ENCODE measurements at regions not wholly inside any gene's neighbourhood (a gene's known extent, or its start where the extent isn't known, plus 50 kb on each side); places are given as distances from the start of the nearest gene placed in this dataset.
"Not testable (repeated sequence)": the region's sequence is repeated elsewhere in the genome, so short reads cannot be mapped to it uniquely, and the experiment has no call there.

- DNase-seq; H3K27me3 Mint-ChIP-seq (ENCODE audit: unreplicated experiment); H3K36me3 Mint-ChIP-seq (ENCODE audit: unreplicated experiment); H3K9me3 Mint-ChIP-seq (ENCODE audit: unreplicated experiment); H3K4me3 Mint-ChIP-seq (ENCODE audit: unreplicated experiment); H3K27ac Mint-ChIP-seq (ENCODE audit: unreplicated experiment); H3K4me1 Mint-ChIP-seq (ENCODE audit: low read depth, unreplicated experiment): not testable (repeated sequence)
Measured at GRCh38 chr16:16565326-16565725, 186.4 kb downstream of the NPIPA7 start.

GRCh38 chr16:16570055-16570454 lies 191.1 kb downstream of the NPIPA7 start:
- H3K4me3 Mint-ChIP-seq (ENCODE audit: unreplicated experiment); H3K27me3 Mint-ChIP-seq (ENCODE audit: unreplicated experiment); H3K36me3 Mint-ChIP-seq (ENCODE audit: unreplicated experiment); H3K4me1 Mint-ChIP-seq (ENCODE audit: low read depth, unreplicated experiment); H3K27ac Mint-ChIP-seq (ENCODE audit: unreplicated experiment); DNase-seq; H3K9me3 Mint-ChIP-seq (ENCODE audit: unreplicated experiment): not testable (repeated sequence)

DNA sequence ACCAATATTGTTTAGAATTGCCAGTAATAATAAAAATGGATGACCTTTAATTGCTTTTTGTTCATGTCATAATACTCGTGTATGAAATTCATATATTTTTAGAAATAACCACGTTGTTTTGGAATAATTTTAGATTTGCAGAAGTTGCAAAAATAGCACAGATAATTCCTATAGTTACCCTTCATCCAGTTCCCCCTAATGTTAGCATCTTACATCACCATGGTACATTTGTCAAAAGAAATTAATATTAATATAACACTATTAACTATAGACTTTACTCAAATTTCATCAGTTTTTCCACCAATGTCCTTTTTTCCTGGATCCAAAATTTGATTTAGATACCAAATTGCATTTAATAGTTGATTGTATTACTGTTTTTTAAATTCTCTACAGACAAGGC lies 191.9 kb downstream of the NPIPA7 start:
- H3K4me1 Mint-ChIP-seq (ENCODE audit: low read depth, unreplicated experiment); H3K36me3 Mint-ChIP-seq (ENCODE audit: unreplicated experiment); H3K9me3 Mint-ChIP-seq (ENCODE audit: unreplicated experiment); H3K27me3 Mint-ChIP-seq (ENCODE audit: unreplicated experiment); H3K4me3 Mint-ChIP-seq (ENCODE audit: unreplicated experiment); H3K27ac Mint-ChIP-seq (ENCODE audit: unreplicated experiment); DNase-seq: not testable (repeated sequence)

- H3K9me3 Mint-ChIP-seq (ENCODE audit: unreplicated experiment); DNase-seq; H3K27me3 Mint-ChIP-seq (ENCODE audit: unreplicated experiment); H3K4me1 Mint-ChIP-seq (ENCODE audit: low read depth, unreplicated experiment); H3K27ac Mint-ChIP-seq (ENCODE audit: unreplicated experiment); H3K4me3 Mint-ChIP-seq (ENCODE audit: unreplicated experiment); H3K36me3 Mint-ChIP-seq (ENCODE audit: unreplicated experiment): not testable (repeated sequence)
Measured at GRCh38 chr16:16572130-16572774, 193.3 kb downstream of the NPIPA7 start.

DNA sequence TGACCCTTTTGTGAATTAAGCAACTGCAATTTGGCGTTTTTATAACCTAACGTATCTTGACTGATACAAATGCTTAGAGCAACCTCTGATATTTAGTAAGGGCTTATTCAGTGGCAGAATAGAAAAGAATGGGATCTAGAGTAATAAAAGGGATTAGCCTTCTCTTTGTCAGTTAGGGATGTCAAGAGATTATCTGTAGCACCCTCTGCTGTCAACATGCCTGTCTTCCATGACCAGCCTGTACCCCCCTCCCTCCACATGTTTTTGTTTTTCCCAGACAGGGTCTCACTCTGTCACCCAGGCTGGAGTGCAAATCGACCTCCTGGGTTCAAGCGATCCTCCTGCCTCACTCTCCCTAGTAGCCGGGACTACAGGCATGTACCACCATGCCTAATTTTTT lies 198.1 kb downstream of the NPIPA7 start:
- H3K4me3 Mint-ChIP-seq (ENCODE audit: unreplicated experiment); DNase-seq; H3K36me3 Mint-ChIP-seq (ENCODE audit: unreplicated experiment); H3K27me3 Mint-ChIP-seq (ENCODE audit: unreplicated experiment); H3K27ac Mint-ChIP-seq (ENCODE audit: unreplicated experiment); H3K4me1 Mint-ChIP-seq (ENCODE audit: low read depth, unreplicated experiment); H3K9me3 Mint-ChIP-seq (ENCODE audit: unreplicated experiment): not testable (repeated sequence)

GRCh38 chr16:16578701-16579100 lies 199.8 kb downstream of the NPIPA7 start:
- Mint-ChIP-seq H3K27ac (ENCODE audit: unreplicated experiment) (no peak overlapping the region), H3K4me1 (ENCODE audit: low read depth, unreplicated experiment) (no peaks in the 10 kb centered on the region), H3K9me3 (ENCODE audit: unreplicated experiment) (no peaks in the 10 kb centered on the region), H3K36me3 (ENCODE audit: unreplicated experiment) (no peaks in the 10 kb centered on the region), H3K4me3 (ENCODE audit: unreplicated experiment) (no peak overlapping the region), H3K27me3 (ENCODE audit: unreplicated experiment) (peaks cover 2% of the 10 kb centered on the region)
- no peak for DNase-seq
- TF ChIP-seq CTCF (IDR thresholded peaks at IDR 0.05; ENCODE audit: partially characterized antibody, unreplicated experiment): no peak

DNA sequence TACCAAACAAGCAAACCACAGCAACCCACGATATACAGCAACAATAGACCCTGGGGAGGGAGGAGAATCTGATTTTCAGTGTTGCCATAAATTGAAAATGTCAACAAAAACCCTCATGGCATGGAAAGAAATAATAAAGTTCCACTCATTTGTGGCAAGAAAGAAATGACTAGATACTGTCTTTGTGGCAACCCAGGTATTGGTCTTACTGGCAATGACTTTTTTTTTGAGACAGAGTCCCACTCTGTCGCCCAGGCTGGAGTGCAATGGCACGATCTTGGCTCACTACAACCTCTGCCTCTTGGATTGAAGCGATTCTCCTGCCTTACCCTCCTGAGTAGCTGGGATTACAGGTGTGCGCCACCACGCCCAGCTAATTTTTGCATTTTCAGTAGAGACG lies 204.0 kb downstream of the NPIPA7 start:
- not testable (repeated sequence) for H3K4me1 Mint-ChIP-seq (ENCODE audit: low read depth, unreplicated experiment); H3K27ac Mint-ChIP-seq (ENCODE audit: unreplicated experiment); H3K36me3 Mint-ChIP-seq (ENCODE audit: unreplicated experiment); H3K27me3 Mint-ChIP-seq (ENCODE audit: unreplicated experiment); H3K9me3 Mint-ChIP-seq (ENCODE audit: unreplicated experiment); H3K4me3 Mint-ChIP-seq (ENCODE audit: unreplicated experiment); DNase-seq

DNA sequence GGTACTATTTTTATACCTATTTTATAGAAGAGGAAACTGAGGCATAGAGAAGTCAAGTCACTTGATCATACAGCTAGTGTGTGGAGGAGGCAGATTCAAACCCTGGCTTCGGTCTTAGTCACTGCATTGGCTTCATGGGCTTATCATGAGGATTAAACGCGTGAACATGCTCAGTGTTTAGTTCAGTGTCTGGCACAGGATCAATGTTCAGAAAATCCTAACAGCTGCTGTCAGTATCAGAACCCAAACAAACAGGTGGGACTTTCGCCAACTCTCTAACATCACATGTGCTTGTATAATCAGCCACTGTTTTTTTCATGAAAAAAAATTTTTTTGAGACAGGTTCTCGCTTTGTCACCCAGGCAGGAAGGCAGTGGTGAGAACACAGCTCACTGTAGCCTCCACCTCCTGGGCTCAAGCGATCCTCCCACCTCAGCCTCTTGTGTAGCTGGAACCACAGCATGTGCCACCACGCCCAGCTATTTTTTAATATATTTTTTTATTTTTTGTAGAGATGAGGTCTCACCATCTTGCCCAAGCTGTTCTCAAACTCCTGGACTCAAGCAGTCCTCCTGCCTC lies 207.2 kb downstream of the NPIPA7 start:
- not testable (repeated sequence) for H3K27me3 Mint-ChIP-seq (ENCODE audit: unreplicated experiment); H3K36me3 Mint-ChIP-seq (ENCODE audit: unreplicated experiment); H3K4me3 Mint-ChIP-seq (ENCODE audit: unreplicated experiment); H3K4me1 Mint-ChIP-seq (ENCODE audit: low read depth, unreplicated experiment); H3K9me3 Mint-ChIP-seq (ENCODE audit: unreplicated experiment); H3K27ac Mint-ChIP-seq (ENCODE audit: unreplicated experiment); DNase-seq

- H3K27ac Mint-ChIP-seq (ENCODE audit: unreplicated experiment); DNase-seq; H3K4me1 Mint-ChIP-seq (ENCODE audit: low read depth, unreplicated experiment); H3K27me3 Mint-ChIP-seq (ENCODE audit: unreplicated experiment); H3K4me3 Mint-ChIP-seq (ENCODE audit: unreplicated experiment); H3K9me3 Mint-ChIP-seq (ENCODE audit: unreplicated experiment); H3K36me3 Mint-ChIP-seq (ENCODE audit: unreplicated experiment): not testable (repeated sequence)
Measured at GRCh38 chr16:16586969-16587368, 208.0 kb downstream of the NPIPA7 start.

DNA sequence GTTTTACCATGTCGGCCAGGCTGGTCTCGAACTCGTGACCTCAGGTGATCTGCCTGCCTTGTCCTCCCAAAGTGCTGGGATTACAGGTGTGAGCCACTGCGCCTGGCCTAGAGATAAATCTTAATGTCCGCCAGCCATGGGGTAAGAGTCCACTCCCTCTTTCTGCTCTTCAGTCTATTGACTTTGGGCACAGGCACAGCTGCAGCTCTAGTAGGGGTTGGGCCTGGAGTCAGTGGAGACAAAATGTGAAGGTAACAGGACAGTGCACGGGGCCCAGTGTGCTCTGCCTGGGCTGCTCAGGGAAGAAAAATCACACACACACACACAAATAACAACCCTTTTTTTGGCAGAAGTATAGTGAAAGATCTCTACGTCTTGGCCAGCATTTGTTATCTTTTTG lies 209.5 kb downstream of the NPIPA7 start:
- not testable (repeated sequence) for H3K27me3 Mint-ChIP-seq (ENCODE audit: unreplicated experiment)

DNA sequence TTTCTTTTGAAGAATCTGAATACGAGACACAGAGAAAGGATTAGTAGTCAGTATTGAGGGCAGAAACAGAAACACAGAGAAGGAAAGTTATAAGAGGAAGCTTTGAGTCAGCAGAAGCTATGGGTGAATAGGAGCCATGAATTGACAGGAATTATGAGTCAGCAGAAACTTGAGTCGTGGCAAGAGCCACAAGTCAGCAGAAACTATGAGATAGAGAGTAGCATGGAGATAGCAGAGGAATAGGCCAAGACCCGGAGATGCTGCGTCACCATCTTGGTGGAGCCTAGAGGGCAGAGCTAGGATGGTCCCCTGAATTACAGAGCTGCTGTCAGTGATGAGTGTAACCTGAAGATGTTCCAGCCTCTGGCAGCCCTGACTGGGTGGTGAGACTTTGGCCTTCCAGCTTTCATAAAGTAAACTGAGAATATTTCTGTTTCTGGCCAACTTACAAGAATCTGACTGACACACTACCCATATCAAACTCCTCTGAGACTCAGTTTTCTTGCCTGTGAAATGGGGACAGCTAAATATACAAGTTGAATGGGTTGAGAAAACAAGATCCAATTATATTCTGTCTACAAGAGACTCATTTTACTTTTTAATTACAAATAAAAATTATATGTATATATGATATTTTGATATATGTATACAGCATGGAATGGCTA lies 211.8 kb downstream of the NPIPA7 start:
- H3K4me3 Mint-ChIP-seq (ENCODE audit: unreplicated experiment); H3K27ac Mint-ChIP-seq (ENCODE audit: unreplicated experiment); H3K9me3 Mint-ChIP-seq (ENCODE audit: unreplicated experiment); DNase-seq; H3K36me3 Mint-ChIP-seq (ENCODE audit: unreplicated experiment); H3K4me1 Mint-ChIP-seq (ENCODE audit: low read depth, unreplicated experiment); H3K27me3 Mint-ChIP-seq (ENCODE audit: unreplicated experiment): not testable (repeated sequence)

More for the DNA sequence above, 209.5 kb downstream of the NPIPA7 start:
- not testable (repeated sequence) for H3K36me3 Mint-ChIP-seq (ENCODE audit: unreplicated experiment); H3K4me1 Mint-ChIP-seq (ENCODE audit: low read depth, unreplicated experiment); H3K4me3 Mint-ChIP-seq (ENCODE audit: unreplicated experiment); DNase-seq; H3K9me3 Mint-ChIP-seq (ENCODE audit: unreplicated experiment); H3K27ac Mint-ChIP-seq (ENCODE audit: unreplicated experiment)
